NB4 (cell line): ENCODE measurements at regions not wholly inside any gene's neighbourhood (a gene's known extent, or its start where the extent isn't known, plus 50 kb on each side); places are given as distances from the start of the nearest gene placed in this dataset.

Experiments used
- DNase-seq: peaks from one replicate; pipeline ENCODE4 v3.0.0; 2010; ENCODE audit warnings: low read depth
- H3K4me3 ChIP-seq: one replicate; pipeline ENCODE4 v1.5.1; 2011; ENCODE audit warnings: mild to moderate bottlenecking, low read depth, low read length, moderate library complexity
- MYC ChIP-seq: IDR thresholded peaks from 2 replicates; pipeline ENCODE4 v1.6.1; 2011; ENCODE audit warnings: low read depth, low read length
- POLR2A ChIP-seq: IDR thresholded peaks from 2 replicates; pipeline ENCODE4 v1.6.1; 2011; ENCODE audit warnings: mild to moderate bottlenecking; ENCODE audit not compliant: insufficient read length; ENCODE audit errors: extremely low read depth
- TF ChIP-seq, protein P1 (sequence below): IDR thresholded peaks from one replicate; pipeline ENCODE4 v1.5.1; 2012; ENCODE audit warnings: low read depth, low read length
- TF ChIP-seq, protein P2 (sequence below): IDR thresholded peaks from 2 replicates; pipeline ENCODE4 v1.6.1; 2011; ENCODE audit warnings: low read depth, low read length

DNA sequence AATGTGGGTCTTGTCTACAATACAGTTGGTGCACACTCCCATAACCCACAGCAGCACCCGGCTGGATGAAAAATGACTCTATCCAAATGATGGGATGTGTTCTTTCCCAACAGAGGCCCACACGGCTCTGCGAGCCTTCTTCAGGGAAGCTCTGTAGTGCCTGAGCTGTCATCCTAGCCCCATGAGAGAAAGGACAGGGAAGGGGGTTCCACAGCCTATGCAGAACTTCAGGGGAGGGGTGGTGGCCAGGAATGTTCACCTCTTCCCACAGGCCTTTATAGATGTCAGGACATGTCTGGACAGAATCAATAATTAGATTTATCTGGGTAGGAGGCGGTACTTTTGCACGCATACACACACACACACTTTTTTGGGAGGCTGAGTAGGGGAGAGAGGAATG, 109.0 kb downstream of the JCAD start:
- no peak overlapping the region for H3K4me3 ChIP-seq
- no peak for TF ChIP-seq POLR2A
- TF ChIP-seq, protein P1, sequence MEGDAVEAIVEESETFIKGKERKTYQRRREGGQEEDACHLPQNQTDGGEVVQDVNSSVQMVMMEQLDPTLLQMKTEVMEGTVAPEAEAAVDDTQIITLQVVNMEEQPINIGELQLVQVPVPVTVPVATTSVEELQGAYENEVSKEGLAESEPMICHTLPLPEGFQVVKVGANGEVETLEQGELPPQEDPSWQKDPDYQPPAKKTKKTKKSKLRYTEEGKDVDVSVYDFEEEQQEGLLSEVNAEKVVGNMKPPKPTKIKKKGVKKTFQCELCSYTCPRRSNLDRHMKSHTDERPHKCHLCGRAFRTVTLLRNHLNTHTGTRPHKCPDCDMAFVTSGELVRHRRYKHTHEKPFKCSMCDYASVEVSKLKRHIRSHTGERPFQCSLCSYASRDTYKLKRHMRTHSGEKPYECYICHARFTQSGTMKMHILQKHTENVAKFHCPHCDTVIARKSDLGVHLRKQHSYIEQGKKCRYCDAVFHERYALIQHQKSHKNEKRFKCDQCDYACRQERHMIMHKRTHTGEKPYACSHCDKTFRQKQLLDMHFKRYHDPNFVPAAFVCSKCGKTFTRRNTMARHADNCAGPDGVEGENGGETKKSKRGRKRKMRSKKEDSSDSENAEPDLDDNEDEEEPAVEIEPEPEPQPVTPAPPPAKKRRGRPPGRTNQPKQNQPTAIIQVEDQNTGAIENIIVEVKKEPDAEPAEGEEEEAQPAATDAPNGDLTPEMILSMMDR = no peak
- TF ChIP-seq, protein P2, sequence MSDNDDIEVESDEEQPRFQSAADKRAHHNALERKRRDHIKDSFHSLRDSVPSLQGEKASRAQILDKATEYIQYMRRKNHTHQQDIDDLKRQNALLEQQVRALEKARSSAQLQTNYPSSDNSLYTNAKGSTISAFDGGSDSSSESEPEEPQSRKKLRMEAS = no peak
- no peak for TF ChIP-seq MYC
- DNase-seq = no peak

DNA sequence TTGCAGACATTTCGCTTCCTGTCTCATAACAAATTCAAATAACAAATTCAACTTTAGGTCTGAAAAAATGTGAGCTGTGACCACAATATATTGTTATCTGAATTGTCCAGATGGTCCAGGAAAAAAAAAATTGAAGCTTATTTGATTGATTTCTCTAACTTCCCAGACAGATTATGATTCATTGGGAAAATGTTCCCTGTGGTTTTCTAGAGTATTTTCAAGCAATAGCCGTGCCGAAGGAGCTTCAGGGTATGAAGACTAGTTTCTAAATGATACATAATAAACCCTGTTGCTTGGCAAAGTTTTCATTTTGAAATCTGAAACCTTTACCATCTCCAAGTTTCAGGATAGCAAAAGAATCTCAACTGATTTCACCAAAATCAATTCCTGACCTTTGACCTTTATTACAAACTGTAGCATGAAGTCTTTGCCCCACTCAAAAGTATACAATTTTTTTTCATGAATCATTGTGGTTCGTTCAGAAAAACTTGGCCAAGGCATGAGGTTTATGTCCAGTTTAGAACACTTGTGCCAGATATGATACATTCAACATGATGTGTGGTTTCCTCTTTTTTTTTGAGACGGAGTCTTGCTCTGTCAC, 109.9 kb downstream of the JCAD start:
- TF ChIP-seq MYC (no peak), POLR2A (no peak)
- TF ChIP-seq, protein P2 = no peak
- TF ChIP-seq, protein P1 = no peak
- no peak overlapping the region for H3K4me3 ChIP-seq
- DNase-seq = no peak

DNA sequence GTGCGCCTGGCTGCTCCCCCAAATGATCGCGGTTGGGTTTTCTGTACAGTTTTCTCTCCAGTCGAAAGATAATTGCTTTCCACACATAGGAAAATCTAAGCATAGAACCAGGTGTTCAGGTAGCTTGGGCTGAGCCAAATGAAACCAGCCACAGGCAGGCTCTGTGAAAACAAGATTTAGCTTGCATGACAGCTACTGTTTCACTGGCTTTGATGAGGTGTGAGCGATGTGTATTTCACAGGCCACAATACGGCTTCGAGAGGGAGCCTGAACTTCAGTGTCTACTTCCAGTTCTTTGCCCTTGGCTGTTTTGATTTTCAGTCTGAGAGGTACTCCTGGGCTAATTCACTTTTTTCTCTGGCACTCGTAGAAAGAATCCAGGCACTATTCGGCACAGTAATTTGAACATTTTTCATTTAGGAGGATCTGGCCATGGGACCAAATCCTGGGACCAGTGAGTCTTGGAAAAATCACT, 110.5 kb downstream of the JCAD start:
- no peak for DNase-seq
- no peak for TF ChIP-seq MYC

GRCh38 chr10:29947701-29948060, 111.7 kb downstream of the JCAD start:
- DNase-seq = no peak
- TF ChIP-seq POLR2A = no peak
- TF ChIP-seq MYC = no peak
- TF ChIP-seq, protein P2 = no peak
- TF ChIP-seq, protein P1 = no peak
- no peak overlapping the region for H3K4me3 ChIP-seq

More for the DNA sequence above, 110.5 kb downstream of the JCAD start:
- no peak overlapping the region for H3K4me3 ChIP-seq

GRCh38 chr10:29946953-29947700, 112.3 kb downstream of the JCAD start:
- DNase-seq = no peak
- TF ChIP-seq, protein P1 = no peak
- TF ChIP-seq, protein P2 = no peak
- no peak for TF ChIP-seq MYC
- TF ChIP-seq POLR2A = no peak
- H3K4me3 ChIP-seq = no peak overlapping the region

DNA sequence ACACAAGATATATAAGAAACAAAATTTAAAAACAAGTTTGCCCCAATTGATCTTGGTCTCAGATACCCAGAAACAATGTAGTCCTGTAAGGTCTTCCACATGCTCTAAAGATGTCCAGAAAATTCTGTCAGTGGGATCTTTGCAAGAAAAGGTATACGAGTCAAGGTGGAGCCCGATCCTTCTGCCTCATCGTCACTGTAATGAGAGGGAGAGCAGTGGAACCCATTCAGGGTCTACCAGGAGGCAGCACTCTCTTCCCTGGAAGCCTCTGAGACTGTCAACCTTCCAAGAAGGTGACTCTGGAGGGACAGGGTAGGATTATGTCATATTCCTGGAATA, 112.8 kb downstream of the JCAD start:
- TF ChIP-seq POLR2A = no peak
- no peak for TF ChIP-seq MYC
- TF ChIP-seq, protein P2 = no peak
- TF ChIP-seq, protein P1 = no peak
- DNase-seq = no peak
- H3K4me3 ChIP-seq = no peak overlapping the region
